GM23248 (cell line): ENCODE measurements at regions not wholly inside any gene's neighbourhood (a gene's known extent, or its start where the extent isn't known, plus 50 kb on each side); places are given as distances from the start of the nearest gene placed in this dataset.

Experiments used
- DNase-seq: peaks from one replicate; pipeline ENCODE4 v3.0.0-alpha.2; 2015
- H2AFZ ChIP-seq: fragments of 200-600 bp; sonication (generic); 2 replicates; pipeline ENCODE4 v1.6.1; 2016; ENCODE audit warnings: antibody characterized with exemption
- H3F3A ChIP-seq: fragments of 200-600 bp; sonication (generic); 2 replicates; pipeline ENCODE4 v1.6.1; 2016; ENCODE audit warnings: mild to moderate bottlenecking, antibody characterized with exemption, mixed run types; ENCODE audit not compliant: insufficient read depth
- H3K27ac ChIP-seq: fragments of 200-600 bp; sonication (generic); 2 replicates; pipeline ENCODE4 v1.5.1; 2016; ENCODE audit warnings: mild to moderate bottlenecking
- H3K27me3 ChIP-seq: fragments of 200-600 bp; sonication (generic); replicated peaks from 2 replicates; pipeline ENCODE4 v1.6.1; 2016; ENCODE audit warnings: mild to moderate bottlenecking; ENCODE audit not compliant: insufficient read depth
- H3K36me3 ChIP-seq: fragments of 200-600 bp; sonication (generic); 2 replicates; pipeline ENCODE4 v1.6.1; 2016; ENCODE audit warnings: low read depth, mild to moderate bottlenecking
- H3K4me1 ChIP-seq: fragments of 200-600 bp; sonication (generic); 2 replicates; pipeline ENCODE4 v1.6.1; 2016; ENCODE audit warnings: mild to moderate bottlenecking; ENCODE audit not compliant: insufficient read depth
- H3K4me2 ChIP-seq: fragments of 200-600 bp; sonication (generic); one replicate; pipeline ENCODE4 v1.6.1; 2016; ENCODE audit warnings: mild to moderate bottlenecking; ENCODE audit not compliant: unreplicated experiment
- H3K4me3 ChIP-seq: fragments of 200-600 bp; sonication (generic); 2 replicates; pipeline ENCODE4 v1.5.1; 2016; ENCODE audit warnings: mild to moderate bottlenecking
- H3K79me2 ChIP-seq: fragments of 200-600 bp; sonication (generic); 2 replicates; pipeline ENCODE4 v1.6.1; 2016; ENCODE audit warnings: mild to moderate bottlenecking; ENCODE audit not compliant: insufficient read depth
- H3K9ac ChIP-seq: fragments of 200-600 bp; sonication (generic); 2 replicates; pipeline ENCODE4 v1.6.1; 2016; ENCODE audit warnings: mild to moderate bottlenecking
- H3K9me2 ChIP-seq: fragments of 200-600 bp; sonication (generic); 2 replicates; pipeline ENCODE4 v1.6.1; 2016; ENCODE audit warnings: mixed run types, mild to moderate bottlenecking, moderate library complexity; ENCODE audit not compliant: insufficient read depth
- H3K9me3 ChIP-seq: fragments of 200-600 bp; sonication (generic); one replicate; pipeline ENCODE4 v1.6.1; 2017; ENCODE audit warnings: low read depth
- H4K20me1 ChIP-seq: fragments of 200-600 bp; sonication (generic); 2 replicates; pipeline ENCODE4 v1.6.0; 2016; ENCODE audit not compliant: insufficient read depth
- EZH2 ChIP-seq: fragments of 200-600 bp; sonication (generic); IDR thresholded peaks from 2 replicates; pipeline ENCODE4 v1.6.1; 2018; ENCODE audit warnings: antibody characterized with exemption, mild to moderate bottlenecking; ENCODE audit not compliant: insufficient read depth, poor library complexity, severe bottlenecking
- EZH2phosphoT487 ChIP-seq: fragments of 200-600 bp; sonication (generic); IDR thresholded peaks from 2 replicates; pipeline ENCODE4 v1.6.1; 2018; ENCODE audit warnings: antibody characterized with exemption, moderate library complexity, mild to moderate bottlenecking, low read depth; ENCODE audit not compliant: insufficient read depth
- WGBS, 2 experiments: methylation state at CpG; one replicate each; pipeline ENCODE4 v1.1.6; 2015 to 2017; ENCODE audit warnings: low lambda C conversion rate in 2 of 2, low coverage in 1 of 2; ENCODE audit errors: missing lambda C conversion rate in 2 of 2; 5-methylcytosine and 5-hydroxymethylcytosine counted together
- in situ Hi-C: fragments of 300-500 bp; cut with MboI; formaldehyde crosslinking; loops from 2 replicates; pipeline ENCODE4 v1.15.0; 2020

GRCh38 chr4:79050541-79050880, 111.3 kb upstream of the PAQR3 start:
- Histone ChIP-seq H3K4me1 (no peaks in the 10 kb centered on the region), H3K9ac (0 out of 2 replicates have a peak overlapping the region, but pooled peaks have one; percentile 29), H3K27ac (no peak overlapping the region), H3F3A (no peaks in the 10 kb centered on the region), H3K4me3 (peak overlapping the region; percentile 63), H3K36me3 (no peaks in the 10 kb centered on the region), H2AFZ (peak overlapping the region; percentile 75), H3K27me3 (no peaks in the 10 kb centered on the region), H3K4me2 (peak overlapping the region; percentile 52), H4K20me1 (no peaks in the 10 kb centered on the region), H3K9me2 (no peaks in the 10 kb centered on the region), H3K79me2 (no peaks in the 10 kb centered on the region), H3K9me3 (no peaks in the 10 kb centered on the region)
- peak; percentile 25 for DNase-seq
- TF ChIP-seq EZH2 (no peak), EZH2phosphoT487 (no peak)
- in situ Hi-C loops = no loop called here
- 26% methylated on average over 6 of the region's 6 CpGs for WGBS, 2 experiments

- Histone ChIP-seq H3K4me2 (peak overlapping the region; percentile 52), H3K9me2 (no peaks in the 10 kb centered on the region), H3F3A (no peaks in the 10 kb centered on the region), H3K9ac (peak overlapping the region; percentile 29; the same call in 1 of the 2 replicates), H3K4me1 (no peaks in the 10 kb centered on the region), H2AFZ (peak overlapping the region; percentile 75), H3K27me3 (no peaks in the 10 kb centered on the region), H4K20me1 (no peaks in the 10 kb centered on the region), H3K9me3 (no peaks in the 10 kb centered on the region), H3K27ac (no peak overlapping the region), H3K4me3 (peak overlapping the region; percentile 63), H3K79me2 (no peaks in the 10 kb centered on the region), H3K36me3 (no peaks in the 10 kb centered on the region)
- DNase-seq = peak; percentile 49
- TF ChIP-seq EZH2 (no peak), EZH2phosphoT487 (no peak)
- 46 to 48% methylated on average over 27 of the region's 27 CpGs for WGBS, 2 experiments
- in situ Hi-C loops = no loop called here
These were observed 110.8 kb upstream of the PAQR3 start for GRCh38 chr4:79049840-79050540.

- H3K9me3 ChIP-seq = no peaks in the 10 kb centered on the region
- in situ Hi-C loops = no loop called here
- no peak for DNase-seq
- no peak overlapping the region for H3K27ac ChIP-seq
- TF ChIP-seq EZH2 (no peak), EZH2phosphoT487 (no peak)
- no peak overlapping the region for H3K9ac ChIP-seq
- H3F3A ChIP-seq = no peaks in the 10 kb centered on the region
- no peak overlapping the region for H3K4me3 ChIP-seq
- no peaks in the 10 kb centered on the region for H3K9me2 ChIP-seq
- H3K4me1 ChIP-seq = no peaks in the 10 kb centered on the region
- WGBS, 2 experiments = 42 to 48% methylated on average over 4 of the region's 4 CpGs
- H3K4me2 ChIP-seq = no peak overlapping the region
- no peaks in the 10 kb centered on the region for H3K79me2 ChIP-seq
- no peaks in the 10 kb centered on the region for H3K36me3 ChIP-seq
- H4K20me1 ChIP-seq = no peaks in the 10 kb centered on the region
- no peaks in the 10 kb centered on the region for H3K27me3 ChIP-seq
- no peak overlapping the region for H2AFZ ChIP-seq
These were observed 109.6 kb upstream of the PAQR3 start for GRCh38 chr4:79048878-79049277.

GRCh38 chr4:79047316-79047715, 108.1 kb upstream of the PAQR3 start:
- H3K27me3 ChIP-seq = no peaks in the 10 kb centered on the region
- no peak overlapping the region for H3K4me3 ChIP-seq
- in situ Hi-C loops = no loop called here
- no peaks in the 10 kb centered on the region for H3K79me2 ChIP-seq
- DNase-seq = no peak
- H3K9me2 ChIP-seq = no peaks in the 10 kb centered on the region
- no peaks in the 10 kb centered on the region for H4K20me1 ChIP-seq
- H3K9me3 ChIP-seq = no peaks in the 10 kb centered on the region
- H3F3A ChIP-seq = no peaks in the 10 kb centered on the region
- no peak overlapping the region for H3K27ac ChIP-seq
- H3K4me2 ChIP-seq = no peak overlapping the region
- no peak overlapping the region for H3K9ac ChIP-seq
- WGBS, 2 experiments = 38 to 49% methylated on average over 1 of the region's 1 CpG
- TF ChIP-seq EZH2 (no peak), EZH2phosphoT487 (no peak)
- no peaks in the 10 kb centered on the region for H3K4me1 ChIP-seq
- no peaks in the 10 kb centered on the region for H3K36me3 ChIP-seq
- H2AFZ ChIP-seq = no peak overlapping the region
